Body of pancreas (tissue), 4 donors: ENCODE measurements at regions not wholly inside any gene's neighbourhood (a gene's known extent, or its start where the extent isn't known, plus 50 kb on each side); places are given as distances from the start of the nearest gene placed in this dataset.

Experiments used
- CTCF ChIP-seq, 7 experiments: fragments of 450-650 bp in 4 of 7; fragments of 200-600 bp in 3 of 7; sonication (generic) in 3 of 7; IDR thresholded peaks; one replicate each; pipeline ENCODE4 v1.5.1; 2016 to 2019; ENCODE audit warnings: antibody characterized with exemption in 7 of 7
- POLR2A ChIP-seq, 3 donors: fragments of 450-650 bp; IDR thresholded peaks; one replicate each; pipeline ENCODE4 v1.6.1; 2016; ENCODE audit warnings: antibody characterized with exemption in 3 of 3, mild to moderate bottlenecking in 2 of 3

GRCh38 chr1:4108331-4108730 is 208.3 kb upstream of the C1orf174 start:
- TF ChIP-seq POLR2A (IDR thresholded peaks at IDR 0.05) (no peak), CTCF (IDR thresholded peaks at IDR 0.05) (no peak)
